ENCODE measurements at regions not wholly inside any gene's neighbourhood (a gene's known extent, or its start where the extent isn't known, plus 50 kb on each side); places are given as distances from the start of the nearest gene placed in this dataset.
"Not testable (repeated sequence)": the region's sequence is repeated elsewhere in the genome, so short reads cannot be mapped to it uniquely, and the experiment has no call there.

DNA sequence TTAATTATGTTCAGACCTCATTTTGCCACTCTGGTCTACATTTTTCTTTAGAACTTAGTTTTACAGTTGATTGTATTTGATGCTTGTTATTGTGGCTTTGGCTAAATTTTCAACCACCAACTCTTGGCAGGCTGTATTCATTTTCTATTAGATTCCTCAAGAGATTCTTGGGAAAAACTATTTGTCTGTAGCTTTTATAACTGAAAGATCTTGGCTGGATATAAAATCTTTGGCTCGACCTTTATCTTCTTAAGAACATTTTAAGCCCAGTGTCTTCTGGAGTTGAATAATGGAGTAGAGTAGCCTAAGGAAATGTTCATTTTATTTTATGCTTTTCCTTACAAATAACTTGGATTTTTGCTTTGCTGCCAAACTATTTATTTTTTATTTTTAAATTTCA, 848.5 kb downstream of the PCDH17 start:
- no peak for DNase-seq (ENCODE audit: low read depth in 2 of 2)

DNA sequence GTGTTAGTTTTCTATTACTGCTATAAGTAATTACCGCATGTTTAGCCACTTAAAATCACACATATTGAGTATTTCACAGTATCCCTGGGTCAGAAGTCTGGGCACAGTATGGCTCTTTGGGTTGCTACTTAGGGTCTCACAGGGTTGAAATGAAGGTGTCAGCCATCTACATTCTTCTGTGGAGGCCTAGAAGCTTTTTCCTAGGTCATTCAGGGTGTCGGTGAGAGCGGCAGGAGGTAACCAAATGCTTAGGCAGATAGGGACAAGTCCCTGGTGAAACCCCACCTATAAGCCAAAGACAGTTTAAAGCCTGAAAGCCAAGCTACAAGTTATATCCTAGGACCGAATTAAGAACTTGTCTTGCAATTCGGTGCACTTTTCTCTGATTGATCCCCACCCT, 856.7 kb downstream of the PCDH17 start:
- no peak for DNase-seq (ENCODE audit: low read depth in 2 of 2)

DNA sequence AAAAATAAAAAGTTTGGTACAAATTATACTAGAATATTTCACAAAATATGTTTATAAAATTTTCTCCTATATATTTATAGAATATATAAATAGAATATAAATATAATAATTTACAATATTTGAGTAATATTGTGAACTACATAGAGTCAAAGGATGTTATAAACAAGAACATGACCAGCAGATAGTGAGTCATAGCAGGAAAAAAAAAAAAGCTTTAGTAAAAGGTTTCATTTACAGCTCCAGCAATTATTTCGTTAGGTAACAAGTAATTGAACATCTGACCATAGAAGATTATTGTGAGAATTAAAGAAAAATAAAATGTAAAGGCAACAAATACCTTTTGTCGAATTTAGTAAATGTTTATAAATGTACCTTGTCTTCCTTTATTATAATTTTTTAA, 864.1 kb downstream of the PCDH17 start:
- DNase-seq (ENCODE audit: low read depth in 2 of 2) = no peak

DNA sequence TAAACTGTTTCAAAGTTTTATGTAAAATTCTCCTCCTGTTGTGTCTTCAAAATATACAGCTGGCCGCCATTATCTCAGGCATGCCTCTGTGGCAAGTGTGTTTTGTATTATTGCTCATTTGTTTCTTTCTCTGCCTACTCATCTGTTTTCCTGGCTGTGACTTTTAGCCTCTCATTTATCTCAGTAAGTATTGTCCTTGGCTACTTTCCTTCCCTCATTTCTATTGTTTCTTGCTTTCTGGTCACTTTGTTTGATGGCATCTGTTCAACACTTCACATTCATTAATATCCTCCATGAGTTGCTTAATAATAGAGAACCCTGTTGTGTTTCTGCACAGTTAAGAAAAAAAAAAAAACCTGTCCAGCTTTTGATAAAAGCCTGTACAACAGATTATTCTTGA, 869.4 kb downstream of the PCDH17 start:
- DNase-seq (ENCODE audit: low read depth in 2 of 2) = no peak

DNA sequence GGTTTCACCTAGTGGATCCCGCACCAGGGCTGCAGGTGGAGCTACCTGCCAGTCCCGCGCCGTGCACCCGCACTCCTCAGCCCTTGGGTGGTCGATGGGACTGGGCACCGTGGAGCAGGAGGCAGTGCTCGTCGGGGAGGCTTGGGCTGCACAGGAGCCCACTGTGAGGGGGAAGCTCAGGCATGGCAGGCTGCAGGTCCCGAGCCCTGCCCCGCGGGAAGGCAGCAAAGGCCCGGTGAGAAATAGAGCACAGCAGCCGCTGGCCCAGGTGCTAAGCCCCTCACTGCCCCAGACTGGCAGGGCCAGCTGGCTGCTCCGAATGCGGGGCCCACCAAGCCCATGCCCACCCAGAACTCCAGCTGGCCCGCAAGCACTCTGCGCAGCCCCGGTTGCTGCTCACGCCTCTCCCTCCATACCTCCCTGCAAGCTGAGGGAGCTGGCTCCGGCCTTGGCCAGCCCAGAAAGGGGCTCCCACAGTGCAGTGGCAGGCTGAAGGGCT, 872.7 kb downstream of the PCDH17 start:
- DNase-seq (ENCODE audit: low read depth in 2 of 2) = not testable (repeated sequence)

DNA sequence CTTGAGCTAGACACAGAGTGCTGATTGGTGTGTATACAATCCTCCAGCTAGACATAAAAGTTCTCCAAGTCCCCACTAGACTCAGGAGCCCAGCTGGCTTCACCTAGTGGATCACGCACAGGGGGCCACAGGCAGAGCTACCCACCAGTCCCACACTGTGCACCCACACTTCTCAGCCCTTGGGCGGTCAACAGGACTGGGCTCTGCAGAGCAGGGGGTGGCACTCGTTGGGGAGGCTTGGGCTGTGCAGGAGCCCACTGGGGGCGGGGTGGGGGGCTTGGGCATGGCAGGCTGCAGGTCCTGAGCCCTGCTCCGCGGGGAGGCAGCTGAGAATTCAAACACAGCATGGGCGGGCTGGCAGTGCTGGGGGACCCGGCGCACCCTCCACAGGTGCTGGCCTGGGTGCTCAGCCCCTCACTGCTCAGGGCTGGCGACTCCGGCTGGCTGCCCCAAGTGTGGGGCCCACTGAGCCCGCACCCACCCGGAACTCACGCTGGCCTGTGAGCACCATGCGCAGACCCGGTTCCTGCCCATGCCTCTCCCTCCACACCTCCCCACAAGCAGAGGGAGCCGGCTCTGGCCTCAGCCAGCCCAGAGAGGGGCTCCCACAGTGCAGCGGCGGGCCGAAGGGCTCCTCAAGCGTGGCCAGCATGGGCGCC, 873.8 kb downstream of the PCDH17 start:
- not testable (repeated sequence) for DNase-seq (ENCODE audit: low read depth in 2 of 2)

DNA sequence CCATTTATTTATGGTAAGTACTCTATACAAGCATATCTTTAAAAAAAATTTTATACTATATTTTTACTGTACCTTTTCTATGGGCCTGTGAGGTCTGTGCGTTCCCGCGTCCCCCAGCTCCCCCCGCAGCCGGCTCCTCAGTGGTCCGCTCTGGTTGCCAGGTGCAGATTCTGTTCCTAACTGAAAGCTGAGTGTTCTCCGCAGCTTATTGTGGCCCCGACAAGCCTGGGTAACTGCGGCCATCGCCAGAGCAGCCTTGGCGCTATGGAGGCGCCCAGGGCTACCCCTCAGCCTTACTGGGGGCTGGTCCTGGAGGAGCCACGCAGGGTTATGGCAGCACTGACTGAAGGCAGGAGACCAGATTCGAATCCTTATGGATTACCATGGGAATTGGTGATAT, 896.8 kb downstream of the PCDH17 start:
- no peak for DNase-seq (ENCODE audit: low read depth in 2 of 2)

DNA sequence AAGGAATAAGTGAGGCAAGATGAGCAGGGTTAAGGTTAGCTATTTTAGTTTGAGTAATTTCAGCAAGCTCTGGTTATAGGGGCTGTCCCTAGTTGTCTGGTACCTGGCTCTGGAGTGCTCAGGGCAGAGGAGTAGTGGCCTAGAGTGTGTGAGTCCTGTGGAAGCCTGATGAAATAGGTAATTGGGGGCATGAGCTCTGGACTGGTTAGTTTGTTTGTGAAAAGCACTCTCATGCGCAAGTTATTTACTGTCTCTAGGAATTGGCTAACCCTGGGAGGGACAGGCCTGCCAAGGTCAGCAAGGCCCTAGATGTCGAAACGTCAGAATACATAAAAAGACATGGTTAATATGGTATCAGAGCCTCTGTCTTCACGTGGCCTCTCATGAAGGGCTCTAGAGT, 900.1 kb downstream of the PCDH17 start:
- no peak for DNase-seq (ENCODE audit: low read depth in 2 of 2)

DNA sequence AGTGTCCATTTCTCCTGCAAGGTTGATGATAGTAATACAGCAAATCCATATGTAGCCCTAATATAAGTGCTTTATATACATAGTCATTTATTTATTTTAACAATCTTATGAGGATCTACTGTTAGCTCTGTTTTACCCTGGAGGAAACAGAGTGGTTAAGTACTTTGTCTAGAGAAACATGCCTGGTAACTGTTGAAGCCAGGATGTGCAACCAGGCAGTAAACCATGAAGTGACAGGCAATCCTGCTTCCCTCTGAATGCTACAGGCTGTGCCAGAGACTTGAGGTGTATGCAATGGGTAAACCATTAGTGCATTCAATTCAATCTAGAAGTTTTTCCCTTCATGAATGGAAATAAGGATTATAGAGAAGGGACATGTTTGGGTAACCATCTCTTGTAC, 911.0 kb downstream of the PCDH17 start:
- no peak for DNase-seq (ENCODE audit: low read depth in 2 of 2)

DNA sequence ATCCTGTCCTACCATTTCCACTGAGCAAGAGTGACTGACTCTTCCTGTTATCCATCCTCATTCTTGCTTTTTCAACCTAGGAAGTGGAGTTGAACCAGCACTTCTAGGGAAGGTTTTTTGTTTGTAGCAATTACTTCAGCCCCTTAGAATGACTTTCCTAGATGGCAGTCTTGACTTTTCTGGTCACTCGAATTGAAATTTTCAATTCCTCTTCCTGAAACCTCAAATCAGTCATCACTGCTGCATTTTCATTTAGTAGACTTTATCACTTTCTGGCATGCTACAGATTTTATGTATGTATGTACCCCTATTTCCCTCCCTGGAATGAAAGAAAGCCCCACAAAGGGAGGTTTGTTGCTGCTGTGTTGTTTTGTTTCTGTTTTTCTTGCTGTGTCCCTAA, 915.9 kb downstream of the PCDH17 start:
- no peak for DNase-seq (ENCODE audit: low read depth in 2 of 2)

DNA sequence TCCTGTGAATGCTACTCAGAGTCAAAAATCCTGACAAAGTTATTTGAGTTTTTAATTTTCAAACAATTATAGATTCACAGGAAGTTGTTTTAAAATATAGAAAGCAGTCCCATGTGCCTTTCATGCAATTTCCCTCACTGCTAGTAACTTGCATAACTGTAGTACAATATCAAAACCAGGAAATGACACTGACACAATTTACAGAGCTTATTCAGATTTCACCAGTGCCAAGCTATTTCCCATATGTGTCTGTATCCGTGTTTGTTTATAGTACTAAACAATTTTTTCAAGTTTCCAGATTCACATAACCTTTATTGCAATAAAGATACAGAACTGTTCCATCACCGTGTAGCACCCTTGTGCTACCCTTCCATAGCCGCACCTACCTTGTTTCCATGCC, 934.6 kb downstream of the PCDH17 start:
- no peak for DNase-seq (ENCODE audit: low read depth in 2 of 2)

DNA sequence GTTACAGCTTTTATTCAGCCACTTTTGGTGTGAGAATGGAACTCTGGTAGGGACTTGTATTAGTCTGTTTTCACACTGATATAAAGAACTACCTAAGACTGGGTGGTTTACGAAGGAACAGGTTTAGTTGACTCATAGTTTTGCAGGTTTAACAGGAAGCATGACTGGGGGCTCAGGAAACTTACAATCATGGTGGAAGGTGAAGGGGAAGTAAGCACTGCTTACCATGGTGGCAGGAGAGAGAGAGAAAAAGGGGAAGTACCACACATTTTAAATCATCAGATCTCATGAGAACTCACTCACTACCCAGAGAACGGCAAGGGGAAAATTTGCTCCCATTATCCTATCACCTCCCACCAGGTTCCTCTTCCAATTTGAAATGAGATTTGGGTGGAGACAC, 942.2 kb downstream of the PCDH17 start:
- no peak for DNase-seq (ENCODE audit: low read depth in 2 of 2)

DNA sequence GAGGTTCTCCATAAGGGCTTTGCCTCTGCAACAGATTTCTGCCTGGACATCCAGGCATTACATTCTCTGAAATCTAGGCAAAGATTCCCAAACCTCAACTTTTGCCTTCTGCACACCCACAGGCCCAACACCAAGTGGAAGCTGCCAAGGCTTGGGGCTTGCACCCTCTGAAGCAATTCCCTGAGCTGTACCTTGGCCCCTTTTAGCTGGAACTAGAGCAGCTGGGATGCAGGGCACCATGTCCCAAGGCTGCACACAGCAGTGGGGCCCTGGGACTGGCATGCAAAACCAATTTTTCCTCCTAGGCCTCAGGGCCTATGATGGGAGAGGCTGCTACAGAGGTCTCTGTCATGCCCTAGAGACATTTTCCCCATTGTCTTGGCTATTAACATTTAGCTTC, 943.2 kb downstream of the PCDH17 start:
- no peak for DNase-seq (ENCODE audit: low read depth in 2 of 2)

DNA sequence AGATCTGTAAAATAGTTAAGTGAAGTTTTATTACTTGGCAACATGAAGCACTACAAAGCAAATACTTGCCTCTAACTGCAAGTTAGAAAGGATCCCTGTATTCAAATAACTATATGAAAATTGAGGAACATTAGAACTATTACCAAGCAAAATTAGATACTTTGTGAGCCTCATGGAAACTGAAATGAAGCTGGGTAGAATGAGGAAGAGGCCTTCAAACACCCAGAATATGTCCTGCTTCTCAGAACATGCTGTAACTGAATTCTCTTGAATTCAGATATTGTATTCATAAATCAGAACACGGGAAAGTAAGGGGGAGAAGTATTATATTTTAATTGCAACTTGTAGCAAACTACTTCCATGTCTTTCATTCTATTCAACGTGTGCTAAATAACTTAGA, 947.9 kb downstream of the PCDH17 start:
- DNase-seq (ENCODE audit: low read depth in 2 of 2) = no peak

DNA sequence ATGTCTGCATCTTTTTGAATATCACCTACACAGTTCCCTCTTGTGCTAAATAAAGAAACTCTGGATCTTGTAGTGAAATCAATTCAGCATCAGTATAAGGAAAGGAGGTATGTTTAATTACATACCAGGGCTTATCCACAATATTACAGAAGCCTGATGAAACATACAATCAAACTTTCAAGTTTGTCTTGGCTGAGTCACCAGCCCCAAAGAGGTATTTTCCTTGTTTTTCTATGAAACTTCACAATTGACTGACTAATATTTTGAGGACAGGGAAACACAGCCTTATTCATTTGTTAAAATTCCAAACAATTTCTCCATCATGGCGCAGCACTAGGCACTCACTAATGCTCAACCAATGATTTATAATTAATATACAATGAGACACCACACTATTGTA, 952.4 kb downstream of the PCDH17 start:
- no peak for DNase-seq (ENCODE audit: low read depth in 2 of 2)

DNA sequence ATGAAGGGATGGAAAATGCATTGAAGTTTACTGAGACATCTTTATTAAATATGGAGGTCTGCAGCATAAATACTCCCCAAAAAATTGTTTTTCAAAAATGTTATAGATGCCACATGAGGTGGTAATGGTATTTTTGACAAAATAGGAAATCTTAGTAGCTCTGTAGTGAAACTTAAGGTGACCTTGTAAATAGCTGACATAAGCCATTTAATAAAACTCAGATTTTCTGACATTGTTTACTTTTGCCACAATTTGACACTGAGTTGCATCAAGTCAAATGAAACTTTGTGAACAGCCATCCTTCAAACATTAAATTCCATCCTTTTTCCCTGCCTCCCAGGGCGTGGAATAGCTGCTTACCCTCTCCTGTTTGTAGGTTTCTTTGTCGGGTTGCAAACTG, 953.1 kb downstream of the PCDH17 start:
- no peak for DNase-seq (ENCODE audit: low read depth in 2 of 2)

DNA sequence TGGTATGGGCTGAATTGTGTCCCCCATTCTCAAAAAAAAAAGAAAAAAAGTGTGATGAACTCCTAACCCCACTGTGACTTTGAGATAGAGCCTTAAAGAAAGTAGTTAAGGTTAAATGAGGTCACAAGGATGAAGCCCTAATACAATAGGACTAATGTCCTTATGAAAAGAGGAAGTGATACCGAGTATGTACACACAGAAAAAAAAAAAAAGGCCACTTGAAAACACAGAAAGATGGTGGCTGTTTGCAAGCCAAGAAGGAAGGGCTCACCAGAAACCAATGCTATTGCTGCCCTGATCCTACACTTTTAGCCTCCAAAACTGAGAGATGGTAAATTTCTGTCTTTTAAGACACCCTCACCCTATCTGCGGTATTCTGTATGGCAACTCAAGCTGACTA, 955.6 kb downstream of the PCDH17 start:
- no peak for DNase-seq (ENCODE audit: low read depth in 2 of 2)

DNA sequence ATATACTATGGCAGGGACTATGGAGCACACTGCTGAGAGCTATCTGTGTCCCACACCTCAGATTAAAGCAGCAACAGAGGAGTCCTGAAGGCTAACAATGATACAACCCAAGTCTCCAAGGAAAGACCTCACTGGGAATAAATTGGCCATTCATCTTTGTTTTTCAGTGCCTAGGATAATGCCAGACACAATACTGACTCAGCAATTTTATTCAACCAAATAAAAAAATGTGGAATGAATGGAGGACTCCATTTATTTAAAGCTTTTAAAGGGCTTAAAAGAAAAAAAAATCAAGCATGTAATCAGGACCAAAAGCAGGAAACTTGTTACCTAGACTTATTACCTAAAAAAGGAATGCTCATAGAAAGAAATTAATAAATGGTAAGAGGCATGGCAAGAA, 960.5 kb downstream of the PCDH17 start:
- DNase-seq (ENCODE audit: low read depth in 2 of 2) = no peak

DNA sequence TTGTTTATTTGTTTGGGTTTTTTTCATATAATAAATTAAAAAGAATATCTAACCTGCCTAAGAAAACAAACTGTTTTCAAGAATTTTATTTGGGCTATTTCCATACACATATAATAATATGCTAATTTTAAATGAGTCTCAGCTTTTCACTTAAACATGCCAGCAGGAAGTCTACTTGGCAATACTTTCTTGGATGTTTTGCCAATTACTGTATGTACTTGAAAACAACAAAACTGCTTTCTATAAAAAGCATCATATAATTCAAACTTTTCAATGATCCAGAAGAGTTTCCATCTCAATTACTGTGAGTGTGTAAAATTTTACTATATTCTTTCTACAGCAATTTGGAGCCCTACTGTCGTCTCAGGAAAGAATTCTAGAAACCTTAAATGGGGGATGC, 961.2 kb downstream of the PCDH17 start:
- no peak for DNase-seq (ENCODE audit: low read depth in 2 of 2)

DNA sequence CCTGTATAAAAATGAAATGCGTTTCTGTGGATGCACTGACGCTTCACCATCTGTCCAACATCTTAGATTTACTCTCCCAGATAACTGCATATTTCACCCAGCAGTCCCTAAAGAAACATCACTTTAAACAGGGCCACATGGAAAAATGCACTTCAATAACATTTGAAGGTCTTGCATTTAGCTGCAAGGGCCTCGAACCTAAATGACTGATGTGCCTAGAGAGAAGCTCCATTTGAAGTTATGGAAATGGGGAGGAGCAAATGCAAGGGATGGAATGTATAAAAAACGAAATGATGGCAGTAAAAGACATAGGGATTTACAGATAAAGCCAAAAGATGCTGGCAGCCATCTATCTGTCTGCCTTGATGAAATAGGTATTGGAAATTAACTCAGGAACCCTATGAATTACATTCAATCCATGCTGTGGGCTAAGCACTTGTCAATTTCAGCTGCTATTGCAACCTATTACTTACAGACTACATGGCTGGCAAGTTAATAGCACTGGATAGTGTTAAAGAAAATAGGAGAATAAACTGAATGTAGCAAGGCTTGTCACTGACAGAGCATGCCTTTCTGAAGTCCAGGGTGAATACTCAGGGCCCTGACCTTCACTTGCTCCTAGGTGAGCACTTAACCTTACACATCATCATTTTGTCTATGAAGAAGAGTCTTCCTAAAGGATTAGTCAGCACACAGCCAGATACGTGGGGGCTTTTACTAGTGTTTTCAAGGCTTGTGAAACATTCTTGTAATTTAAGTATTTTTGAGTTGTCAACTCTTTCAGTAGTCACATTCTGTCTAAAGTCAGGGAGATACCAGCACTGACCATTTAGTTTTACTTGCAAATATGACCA, 963.4 kb downstream of the PCDH17 start:
- DNase-seq (ENCODE audit: low read depth in 2 of 2) = no peak

DNA sequence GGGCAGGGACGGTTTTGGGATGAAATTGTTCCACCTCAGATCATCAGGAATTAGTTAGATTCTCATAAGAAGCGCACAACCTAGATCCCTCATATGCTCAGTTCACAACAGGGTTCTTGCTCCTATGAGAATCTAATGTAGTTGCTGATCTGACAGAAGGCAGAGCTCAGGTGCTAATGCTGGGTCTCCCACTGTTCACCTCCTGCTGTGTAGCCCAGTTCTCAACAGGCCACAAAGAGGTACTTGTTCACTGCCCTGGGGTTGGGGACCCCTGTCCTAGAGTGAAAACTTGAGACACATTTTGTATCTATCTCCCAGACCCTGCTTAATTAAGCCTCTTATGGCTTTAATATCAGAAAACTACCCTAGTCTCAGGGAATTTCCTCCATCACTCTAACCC, 966.0 kb downstream of the PCDH17 start:
- DNase-seq (ENCODE audit: low read depth in 2 of 2) = no peak

DNA sequence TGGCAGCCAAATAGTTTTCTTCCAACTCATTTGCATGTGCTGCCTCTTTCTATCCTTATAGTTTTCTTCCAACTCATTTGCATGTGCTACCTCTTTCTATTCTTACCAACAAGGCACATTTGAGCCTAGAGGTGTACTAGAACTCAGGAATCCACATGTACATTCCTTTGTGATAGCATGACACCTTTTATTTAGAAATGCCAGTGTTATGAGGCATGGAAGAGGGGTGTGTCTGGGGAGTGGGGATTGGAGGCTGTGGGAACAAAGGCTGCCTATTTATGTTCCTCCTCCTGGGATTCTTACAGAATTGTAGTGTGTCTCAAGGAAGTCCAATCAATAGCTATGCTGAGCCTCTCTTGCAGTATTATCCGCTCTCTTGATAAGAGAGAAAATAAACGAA, 966.7 kb downstream of the PCDH17 start:
- no peak for DNase-seq (ENCODE audit: low read depth in 2 of 2)

DNA sequence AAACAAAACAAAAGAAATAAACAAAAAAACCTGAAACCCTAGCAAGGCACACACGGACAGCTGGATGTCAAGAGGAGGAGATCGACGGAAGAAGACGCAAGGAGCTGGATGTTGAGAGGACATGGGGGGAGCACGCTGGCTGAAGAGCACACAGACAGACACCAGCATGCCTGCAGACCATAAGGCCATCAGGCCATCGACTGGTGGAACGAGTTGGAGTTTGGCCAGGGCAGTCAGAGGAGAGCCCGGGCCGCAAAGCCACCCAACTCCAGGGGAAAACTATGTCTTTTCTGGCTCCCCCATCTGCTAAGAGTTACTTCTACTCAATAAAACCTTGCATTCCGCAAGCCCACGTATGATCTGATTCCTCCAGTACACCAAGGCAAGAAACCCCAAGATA, 979.6 kb downstream of the PCDH17 start:
- no peak for DNase-seq (ENCODE audit: low read depth in 2 of 2)

Measured in stimulated activated CD4-positive, alpha-beta T cell treated with anti-CD3 and anti-CD28 coated beads, Interleukin-12 subunit alpha, Interleukin-12 subunit beta, amount 100 ng/mL, for 24 hours (primary cell).